ENCODE measurements at regions not wholly inside any gene's neighbourhood (a gene's known extent, or its start where the extent isn't known, plus 50 kb on each side); places are given as distances from the start of the nearest gene placed in this dataset.
A peak's percentile ranks its signal among the peaks of the same experiment; 100 is the strongest.

GRCh38 chr13:83003185-83003584 lies 879.1 kb downstream of the SLITRK1 start:
- H3K4me1 ChIP-seq (ENCODE audit: insufficient read depth, poor library complexity, severe bottlenecking) = no peaks in the 10 kb centered on the region
- no peaks in the 10 kb centered on the region for H3K9me3 ChIP-seq (ENCODE audit: severe bottlenecking)
- no peak overlapping the region for H3K27ac ChIP-seq (ENCODE audit: poor library complexity, severe bottlenecking)
- DNase-seq (ENCODE audit: low spot score) = no peak
- H3K4me3 ChIP-seq (ENCODE audit: severe bottlenecking) = no peak overlapping the region
- TF ChIP-seq CTCF (IDR thresholded peaks at IDR 0.05; ENCODE audit: poor library complexity, severe bottlenecking) = no peak
- no peak for ATAC-seq (ENCODE audit: low read depth)
- H3K36me3 ChIP-seq (ENCODE audit: low read depth) = no peaks in the 10 kb centered on the region
- H3K27me3 ChIP-seq (ENCODE audit: insufficient read depth, poor library complexity, severe bottlenecking) = no peaks in the 10 kb centered on the region

GRCh38 chr13:82993417-82993816 lies 888.9 kb downstream of the SLITRK1 start:
- ATAC-seq (ENCODE audit: low read depth) = no peak
- H3K27me3 ChIP-seq (ENCODE audit: insufficient read depth, poor library complexity, severe bottlenecking) = no peaks in the 10 kb centered on the region
- DNase-seq (ENCODE audit: low spot score) = no peak
- no peak for TF ChIP-seq CTCF (IDR thresholded peaks at IDR 0.05; ENCODE audit: poor library complexity, severe bottlenecking)
- no peaks in the 10 kb centered on the region for H3K9me3 ChIP-seq (ENCODE audit: severe bottlenecking)
- H3K4me3 ChIP-seq (ENCODE audit: severe bottlenecking) = no peak overlapping the region
- no peaks in the 10 kb centered on the region for H3K36me3 ChIP-seq (ENCODE audit: low read depth)
- no peak overlapping the region for H3K27ac ChIP-seq (ENCODE audit: poor library complexity, severe bottlenecking)
- no peaks in the 10 kb centered on the region for H3K4me1 ChIP-seq (ENCODE audit: insufficient read depth, poor library complexity, severe bottlenecking)

- no peak overlapping the region for H3K4me3 ChIP-seq (ENCODE audit: severe bottlenecking)
- no peaks in the 10 kb centered on the region for H3K36me3 ChIP-seq (ENCODE audit: low read depth)
- DNase-seq (ENCODE audit: low spot score) (no peak), ATAC-seq (ENCODE audit: low read depth) (no peak)
- no peaks in the 10 kb centered on the region for H3K27me3 ChIP-seq (ENCODE audit: insufficient read depth, poor library complexity, severe bottlenecking)
- TF ChIP-seq CTCF (IDR thresholded peaks at IDR 0.05; ENCODE audit: poor library complexity, severe bottlenecking) = peak; percentile 31
- no peaks in the 10 kb centered on the region for H3K4me1 ChIP-seq (ENCODE audit: insufficient read depth, poor library complexity, severe bottlenecking)
- no peaks in the 10 kb centered on the region for H3K9me3 ChIP-seq (ENCODE audit: severe bottlenecking)
- H3K27ac ChIP-seq (ENCODE audit: poor library complexity, severe bottlenecking) = no peak overlapping the region
Observed at GRCh38 chr13:82976499-82976898, 905.8 kb downstream of the SLITRK1 start.

- ATAC-seq (ENCODE audit: low read depth) = no peak
- H3K4me3 ChIP-seq (ENCODE audit: severe bottlenecking) = no peak overlapping the region
- no peak for DNase-seq (ENCODE audit: low spot score)
- H3K27ac ChIP-seq (ENCODE audit: poor library complexity, severe bottlenecking) = no peak overlapping the region
- no peaks in the 10 kb centered on the region for H3K9me3 ChIP-seq (ENCODE audit: severe bottlenecking)
- H3K27me3 ChIP-seq (ENCODE audit: insufficient read depth, poor library complexity, severe bottlenecking) = no peaks in the 10 kb centered on the region
- H3K36me3 ChIP-seq (ENCODE audit: low read depth) = no peaks in the 10 kb centered on the region
- no peaks in the 10 kb centered on the region for H3K4me1 ChIP-seq (ENCODE audit: insufficient read depth, poor library complexity, severe bottlenecking)
- no peak for TF ChIP-seq CTCF (IDR thresholded peaks at IDR 0.05; ENCODE audit: poor library complexity, severe bottlenecking)
Observed at GRCh38 chr13:82963226-82964099, 918.8 kb downstream of the SLITRK1 start.

GRCh38 chr13:82962397-82962796 lies 919.9 kb downstream of the SLITRK1 start:
- Histone ChIP-seq H3K9me3 (ENCODE audit: severe bottlenecking) (no peaks in the 10 kb centered on the region), H3K27me3 (ENCODE audit: insufficient read depth, poor library complexity, severe bottlenecking) (no peaks in the 10 kb centered on the region), H3K4me3 (ENCODE audit: severe bottlenecking) (no peak overlapping the region), H3K36me3 (ENCODE audit: low read depth) (no peaks in the 10 kb centered on the region), H3K4me1 (ENCODE audit: insufficient read depth, poor library complexity, severe bottlenecking) (no peaks in the 10 kb centered on the region), H3K27ac (ENCODE audit: poor library complexity, severe bottlenecking) (no peak overlapping the region)
- no peak for TF ChIP-seq CTCF (IDR thresholded peaks at IDR 0.05; ENCODE audit: poor library complexity, severe bottlenecking)
- ATAC-seq (ENCODE audit: low read depth) (no peak), DNase-seq (ENCODE audit: low spot score) (no peak)
